SK-N-SH treated with all-trans-retinoic acid at 6 μM for 48 hours (cell line): ENCODE measurements at regions not wholly inside any gene's neighbourhood (a gene's known extent, or its start where the extent isn't known, plus 50 kb on each side); places are given as distances from the start of the nearest gene placed in this dataset.

Source experiments
- ARNTL ChIP-seq: fragments of 450-650 bp; formaldehyde crosslinking; IDR thresholded peaks from 2 replicates; pipeline ENCODE4 v1.5.0; 2020; ENCODE audit warnings: low read depth, mild to moderate bottlenecking, moderate library complexity, borderline replicate concordance
- OSR1 ChIP-seq: fragments of 250-450 bp; sonication (Bioruptor Pico); IDR thresholded peaks from 2 replicates; pipeline ENCODE4 v1.8.0; 2022; ENCODE audit warnings: moderate library complexity, mild to moderate bottlenecking, inconsistent platforms
- SNAI2 ChIP-seq: fragments of 250-450 bp; sonication (Bioruptor Pico); IDR thresholded peaks from 2 replicates; pipeline ENCODE4 v1.5.0; 2020; ENCODE audit warnings: mild to moderate bottlenecking, moderate library complexity
- TOX ChIP-seq: fragments of 250-450 bp; sonication (Bioruptor Pico); IDR thresholded peaks from 2 replicates; pipeline ENCODE4 v1.8.0; 2021; ENCODE audit warnings: mild to moderate bottlenecking, moderate library complexity, borderline replicate concordance
- ZC3H10 ChIP-seq: fragments of 250-450 bp; sonication (Bioruptor Pico); IDR thresholded peaks from 2 replicates; pipeline ENCODE4 v1.5.1; 2021; ENCODE audit warnings: mild to moderate bottlenecking, moderate library complexity
- ZNF70 ChIP-seq: fragments of 450-650 bp; formaldehyde crosslinking; IDR thresholded peaks from 2 replicates; pipeline ENCODE4 v1.5.0; 2020; ENCODE audit warnings: mild to moderate bottlenecking, moderate library complexity
- TF ChIP-seq, protein P1 (sequence below): fragments of 250-450 bp; sonication (Bioruptor Pico); IDR thresholded peaks from 2 replicates; pipeline ENCODE4 v1.5.1; 2020; ENCODE audit warnings: low read depth, mild to moderate bottlenecking, moderate library complexity

DNA sequence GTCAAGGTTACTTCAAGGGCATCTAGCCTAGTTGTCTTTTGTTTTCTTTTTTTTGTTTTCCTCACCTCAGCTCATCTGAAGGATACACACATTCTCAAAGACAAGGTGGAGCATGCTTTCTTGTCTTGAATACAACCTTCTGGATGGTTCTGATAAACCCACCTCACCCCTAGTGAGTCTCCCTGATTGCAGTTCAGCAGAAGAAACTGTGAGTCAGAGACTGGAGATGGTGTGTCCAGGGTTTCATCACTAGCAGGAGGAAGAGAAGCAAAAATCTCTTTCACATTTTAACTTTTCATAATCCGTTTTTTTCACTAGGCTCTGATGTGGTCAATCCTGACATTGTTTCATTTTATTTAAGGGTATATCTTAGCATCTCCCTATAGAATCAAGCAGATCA lies 143.0 kb upstream of the NRBF2 start:
- TF ChIP-seq ZC3H10 (CRISPR knock-in tag) (no peak), OSR1 (CRISPR knock-in tag) (no peak), ARNTL (CRISPR knock-in tag) (no peak), ZNF70 (CRISPR knock-in tag) (no peak), TOX (CRISPR knock-in tag) (no peak), SNAI2 (CRISPR knock-in tag) (no peak)
- TF ChIP-seq, protein P1, sequence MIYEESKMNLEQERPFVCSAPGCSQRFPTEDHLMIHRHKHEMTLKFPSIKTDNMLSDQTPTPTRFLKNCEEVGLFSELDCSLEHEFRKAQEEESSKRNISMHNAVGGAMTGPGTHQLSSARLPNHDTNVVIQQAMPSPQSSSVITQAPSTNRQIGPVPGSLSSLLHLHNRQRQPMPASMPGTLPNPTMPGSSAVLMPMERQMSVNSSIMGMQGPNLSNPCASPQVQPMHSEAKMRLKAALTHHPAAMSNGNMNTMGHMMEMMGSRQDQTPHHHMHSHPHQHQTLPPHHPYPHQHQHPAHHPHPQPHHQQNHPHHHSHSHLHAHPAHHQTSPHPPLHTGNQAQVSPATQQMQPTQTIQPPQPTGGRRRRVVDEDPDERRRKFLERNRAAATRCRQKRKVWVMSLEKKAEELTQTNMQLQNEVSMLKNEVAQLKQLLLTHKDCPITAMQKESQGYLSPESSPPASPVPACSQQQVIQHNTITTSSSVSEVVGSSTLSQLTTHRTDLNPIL (CRISPR knock-in tag), result no peak
